Endodermal cell (in vitro differentiated cells): ENCODE measurements at regions not wholly inside any gene's neighbourhood (a gene's known extent, or its start where the extent isn't known, plus 50 kb on each side); places are given as distances from the start of the nearest gene placed in this dataset.

Experiments
- DNase-seq: peaks from one replicate; pipeline ENCODE4 v3.0.0-alpha.2; 2017
- H3K27ac ChIP-seq: 2 replicates; pipeline ENCODE4 v1.5.1; 2013; ENCODE audit warnings: mild to moderate bottlenecking, low read depth, low read length, moderate library complexity
- H3K27me3 ChIP-seq: 2 replicates; pipeline ENCODE4 v1.6.1; 2013; ENCODE audit warnings: mild to moderate bottlenecking, low read length, moderate library complexity; ENCODE audit not compliant: insufficient read depth, control insufficient read depth, poor library complexity, severe bottlenecking
- H3K36me3 ChIP-seq: 2 replicates; pipeline ENCODE4 v1.7.0; 2013; ENCODE audit warnings: mild to moderate bottlenecking, low read length, moderate library complexity; ENCODE audit not compliant: control insufficient read depth, insufficient read depth
- H3K4me1 ChIP-seq: one replicate; pipeline ENCODE4 v1.7.0; 2013; ENCODE audit warnings: low read length; ENCODE audit not compliant: control insufficient read depth, insufficient read depth
- H3K4me3 ChIP-seq: 2 replicates; pipeline ENCODE4 v1.5.1; 2013; ENCODE audit warnings: mild to moderate bottlenecking, low read length, moderate library complexity
- H3K9ac ChIP-seq: 2 replicates; pipeline ENCODE4 v1.6.1; 2013; ENCODE audit warnings: mild to moderate bottlenecking, low read length, moderate library complexity; ENCODE audit not compliant: poor library complexity, severe bottlenecking; ENCODE audit errors: extremely low read depth
- H3K9me3 ChIP-seq: 2 replicates; pipeline ENCODE4 v1.6.1; 2013; ENCODE audit warnings: mild to moderate bottlenecking, low read length, moderate library complexity; ENCODE audit not compliant: control insufficient read depth
- H3K27ac Mint-ChIP-seq: 2 replicates; pipeline ENCODE4 v1.8.0; 2020; ENCODE audit warnings: mixed read lengths
- H3K27me3 Mint-ChIP-seq: 2 replicates; pipeline ENCODE4 v1.8.0; 2021; ENCODE audit warnings: mild to moderate bottlenecking, mixed read lengths; ENCODE audit not compliant: insufficient read depth
- H3K36me3 Mint-ChIP-seq: 2 replicates; pipeline ENCODE4 v1.8.0; 2020; ENCODE audit warnings: low read depth, mixed read lengths
- H3K4me1 Mint-ChIP-seq: 2 replicates; pipeline ENCODE4 v1.8.0; 2020; ENCODE audit warnings: mixed read lengths
- H3K4me3 Mint-ChIP-seq: 2 replicates; pipeline ENCODE4 v1.8.0; 2020; ENCODE audit warnings: mild to moderate bottlenecking, moderate library complexity, mixed read lengths
- H3K9me3 Mint-ChIP-seq: 2 replicates; pipeline ENCODE4 v1.8.0; 2020; ENCODE audit warnings: mild to moderate bottlenecking, mixed read lengths
- WGBS, 2 experiments: methylation state at CpG; one replicate each; pipeline versions ENCODE4 v1.1.5 to v1.1.7; 2013; ENCODE audit warnings: missing lambda C conversion rate in 2 of 2, mixed read lengths in 1 of 2; ENCODE audit not compliant: insufficient coverage in 1 of 2, insufficient read length in 1 of 2; 5-methylcytosine and 5-hydroxymethylcytosine counted together
- TF ChIP-seq, protein P1 (sequence below): fragments of 200-600 bp; sonication (generic); conservative IDR thresholded peaks from 2 replicates; pipeline ENCODE4 v1.5.0; 2021; ENCODE audit warnings: antibody characterized with exemption, mild to moderate bottlenecking

GRCh38 chr1:70556541-70556940 is 145.5 kb downstream of the CTH start:
- H3K36me3 ChIP-seq = no peaks in the 10 kb centered on the region
- Mint-ChIP-seq H3K4me3 (no peak overlapping the region), H3K36me3 (no peaks in the 10 kb centered on the region), H3K4me1 (peaks cover 10% of the 10 kb centered on the region), H3K27ac (no peak overlapping the region), H3K9me3 (no peaks in the 10 kb centered on the region), H3K27me3 (peaks cover 3% of the 10 kb centered on the region)
- TF ChIP-seq, protein P1, sequence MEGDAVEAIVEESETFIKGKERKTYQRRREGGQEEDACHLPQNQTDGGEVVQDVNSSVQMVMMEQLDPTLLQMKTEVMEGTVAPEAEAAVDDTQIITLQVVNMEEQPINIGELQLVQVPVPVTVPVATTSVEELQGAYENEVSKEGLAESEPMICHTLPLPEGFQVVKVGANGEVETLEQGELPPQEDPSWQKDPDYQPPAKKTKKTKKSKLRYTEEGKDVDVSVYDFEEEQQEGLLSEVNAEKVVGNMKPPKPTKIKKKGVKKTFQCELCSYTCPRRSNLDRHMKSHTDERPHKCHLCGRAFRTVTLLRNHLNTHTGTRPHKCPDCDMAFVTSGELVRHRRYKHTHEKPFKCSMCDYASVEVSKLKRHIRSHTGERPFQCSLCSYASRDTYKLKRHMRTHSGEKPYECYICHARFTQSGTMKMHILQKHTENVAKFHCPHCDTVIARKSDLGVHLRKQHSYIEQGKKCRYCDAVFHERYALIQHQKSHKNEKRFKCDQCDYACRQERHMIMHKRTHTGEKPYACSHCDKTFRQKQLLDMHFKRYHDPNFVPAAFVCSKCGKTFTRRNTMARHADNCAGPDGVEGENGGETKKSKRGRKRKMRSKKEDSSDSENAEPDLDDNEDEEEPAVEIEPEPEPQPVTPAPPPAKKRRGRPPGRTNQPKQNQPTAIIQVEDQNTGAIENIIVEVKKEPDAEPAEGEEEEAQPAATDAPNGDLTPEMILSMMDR = no peak
- H3K9me3 ChIP-seq = no peaks in the 10 kb centered on the region
- no peak overlapping the region for H3K4me3 ChIP-seq
- WGBS, 2 experiments = 88% methylated on average over 1 of the region's 2 CpGs; no CpG with 5 or more reads in 1 of the 2 experiments
- no peaks in the 10 kb centered on the region for H3K27me3 ChIP-seq
- peaks cover 2% of the 10 kb centered on the region for H3K4me1 ChIP-seq
- no peak for DNase-seq
- no peak overlapping the region for H3K27ac ChIP-seq
- no peak overlapping the region for H3K9ac ChIP-seq

DNA sequence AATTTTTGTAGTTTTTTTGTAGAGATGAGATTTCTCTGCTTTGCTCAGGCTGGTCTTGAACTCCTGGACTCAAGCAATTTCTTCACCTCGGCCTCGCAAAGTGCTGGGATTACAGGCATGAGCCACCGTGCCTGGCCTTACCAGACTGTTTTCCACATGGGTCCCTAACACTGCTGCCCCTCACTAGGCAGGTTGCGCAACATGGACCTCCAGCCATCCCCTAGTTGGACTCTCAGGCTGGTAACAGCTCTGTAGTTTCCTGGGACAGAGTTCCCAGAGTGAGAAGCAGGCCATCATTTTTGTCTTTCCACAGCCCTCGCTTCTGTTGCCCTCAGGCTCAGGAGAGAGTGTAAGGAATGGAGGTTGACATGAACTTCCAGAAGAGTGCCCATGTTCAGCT is 156.1 kb downstream of the CTH start:
- Histone ChIP-seq H3K9me3 (no peaks in the 10 kb centered on the region), H3K27ac (no peak overlapping the region), H3K9ac (no peak overlapping the region), H3K36me3 (no peaks in the 10 kb centered on the region), H3K27me3 (no peaks in the 10 kb centered on the region), H3K4me3 (no peak overlapping the region), H3K4me1 (no peaks in the 10 kb centered on the region)
- DNase-seq = no peak
- Mint-ChIP-seq H3K36me3 (peaks cover 2% of the 10 kb centered on the region), H3K4me3 (no peak overlapping the region), H3K9me3 (no peaks in the 10 kb centered on the region), H3K27me3 (no peaks in the 10 kb centered on the region), H3K27ac (no peak overlapping the region), H3K4me1 (no peaks in the 10 kb centered on the region)
- 92 to 97% methylated on average over 4 to 5 of the region's 5 CpGs for WGBS, 2 experiments
- TF ChIP-seq, protein P1 = no peak

GRCh38 chr1:70571191-70571590 is 160.1 kb downstream of the CTH start:
- no peaks in the 10 kb centered on the region for H3K27me3 Mint-ChIP-seq
- Histone ChIP-seq H3K4me1 (no peaks in the 10 kb centered on the region), H3K9me3 (no peaks in the 10 kb centered on the region), H3K9ac (no peak overlapping the region), H3K4me3 (no peak overlapping the region), H3K36me3 (no peaks in the 10 kb centered on the region), H3K27ac (no peak overlapping the region), H3K27me3 (no peaks in the 10 kb centered on the region)
- H3K4me1 Mint-ChIP-seq = no peaks in the 10 kb centered on the region
- TF ChIP-seq, protein P1 = no peak
- DNase-seq = no peak
- no peak overlapping the region for H3K27ac Mint-ChIP-seq
- no peaks in the 10 kb centered on the region for H3K9me3 Mint-ChIP-seq
- no peak overlapping the region for H3K4me3 Mint-ChIP-seq
- H3K36me3 Mint-ChIP-seq = peaks cover 2% of the 10 kb centered on the region
